ENCODE measurements at regions not wholly inside any gene's neighbourhood (a gene's known extent, or its start where the extent isn't known, plus 50 kb on each side); places are given as distances from the start of the nearest gene placed in this dataset.

DNA sequence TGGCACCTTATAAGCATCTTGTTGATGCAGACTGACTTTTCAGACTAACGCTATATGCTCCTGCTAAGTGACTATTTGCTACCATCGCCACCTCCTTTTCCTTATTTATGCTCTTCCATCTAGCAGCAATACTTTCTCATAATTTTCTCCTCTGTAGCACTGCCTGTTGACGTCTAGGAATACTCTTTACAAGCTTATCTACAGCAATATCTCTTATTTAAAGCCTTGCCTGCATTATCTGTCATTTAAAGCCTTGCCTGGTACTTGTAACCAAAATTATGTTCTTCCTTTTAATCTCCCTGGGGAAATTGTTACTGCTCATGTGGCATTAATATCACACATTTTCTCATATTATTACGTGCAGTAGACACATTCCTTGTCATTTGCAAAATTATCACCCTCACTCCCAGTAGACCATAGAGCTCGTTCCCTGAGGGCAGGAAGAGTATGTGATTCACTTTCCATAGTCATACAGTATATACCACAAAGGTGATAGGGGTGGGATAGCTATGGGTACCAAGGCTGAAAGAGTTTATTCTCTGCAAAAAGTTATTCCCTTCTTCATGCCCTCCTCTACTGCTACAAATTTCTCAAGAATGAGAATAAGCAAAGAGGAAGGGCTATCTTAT, 359.7 kb upstream of the PCDH15 start:
- no peak for DNase-seq (ENCODE audit: low spot score)
- intact Hi-C loops (cut with DNase I) = no loop called here

GRCh38 chr10:55158633-55159032, 357.6 kb upstream of the PCDH15 start:
- intact Hi-C loops (cut with DNase I) = no loop called here

GRCh38 chr10:55146032-55146431, 345.0 kb upstream of the PCDH15 start:
- DNase-seq (ENCODE audit: low spot score) = no peak
- intact Hi-C loops (cut with DNase I) = no loop called here

More at GRCh38 chr10:55158633-55159032, 357.6 kb upstream of the PCDH15 start:
- no peak for DNase-seq (ENCODE audit: low spot score)

GRCh38 chr10:55144001-55144400, 343.0 kb upstream of the PCDH15 start:
- intact Hi-C loops (cut with DNase I) = no loop called here
- no peak for DNase-seq (ENCODE audit: low spot score)

DNA sequence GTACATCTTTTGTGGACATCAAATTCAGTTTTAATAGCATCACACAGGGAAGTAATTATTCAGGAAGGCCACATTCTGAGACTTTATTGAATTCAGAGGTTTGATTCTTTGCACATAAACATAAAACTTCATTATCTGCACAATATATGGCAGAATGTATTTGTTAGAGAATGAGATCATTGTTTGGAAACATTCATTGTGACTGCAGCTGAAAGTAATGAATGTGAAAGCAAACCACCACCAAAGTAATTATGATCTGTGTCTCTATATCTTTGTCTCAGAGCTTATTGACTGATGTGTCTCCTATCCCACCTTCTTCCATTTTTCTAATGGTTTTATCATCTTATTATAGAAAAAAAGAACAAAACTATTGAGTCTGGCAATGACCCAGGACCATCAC, 340.9 kb upstream of the PCDH15 start:
- intact Hi-C loops (cut with DNase I) = no loop called here
- DNase-seq (ENCODE audit: low spot score) = no peak

DNA sequence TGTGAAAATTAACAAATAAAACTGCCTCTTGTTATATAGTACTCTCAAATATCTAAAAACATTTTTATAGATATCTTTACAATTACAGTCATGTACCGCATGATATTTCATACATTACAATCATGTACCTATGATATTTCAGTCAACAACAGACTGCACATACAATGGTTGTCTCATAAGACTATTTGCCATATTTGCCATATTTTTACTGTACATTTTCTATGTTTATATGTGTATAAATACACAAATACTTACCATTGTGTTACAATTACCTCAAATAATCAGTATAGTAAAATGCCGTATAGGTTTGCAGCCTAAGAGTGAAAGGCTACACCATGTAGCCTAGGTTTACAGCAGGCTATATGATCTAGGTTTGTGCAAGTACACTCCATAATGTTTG, 336.0 kb upstream of the PCDH15 start:
- no peak for DNase-seq (ENCODE audit: low spot score)
- intact Hi-C loops (cut with DNase I) = no loop called here

GRCh38 chr10:55104738-55105137, 303.7 kb upstream of the PCDH15 start:
- intact Hi-C loops (cut with DNase I) = no loop called here
- no peak for DNase-seq (ENCODE audit: low spot score)

- intact Hi-C loops (cut with DNase I) = no loop called here
- no peak for DNase-seq (ENCODE audit: low spot score)
These were observed 297.4 kb upstream of the PCDH15 start for GRCh38 chr10:55098452-55098851.

- no peak for DNase-seq (ENCODE audit: low spot score)
- intact Hi-C loops (cut with DNase I) = no loop called here
These were observed 290.8 kb upstream of the PCDH15 start for GRCh38 chr10:55091691-55092328.

GRCh38 chr10:55078121-55078520, 277.1 kb upstream of the PCDH15 start:
- intact Hi-C loops (cut with DNase I) = no loop called here
- no peak for DNase-seq (ENCODE audit: low spot score)

- intact Hi-C loops (cut with DNase I) = no loop called here
- no peak for DNase-seq (ENCODE audit: low spot score)
These were observed 264.2 kb upstream of the PCDH15 start for GRCh38 chr10:55065185-55065584.

GRCh38 chr10:55063811-55064210, 262.8 kb upstream of the PCDH15 start:
- DNase-seq (ENCODE audit: low spot score) = no peak
- intact Hi-C loops (cut with DNase I) = no loop called here

- intact Hi-C loops (cut with DNase I) = no loop called here
- no peak for DNase-seq (ENCODE audit: low spot score)
These were observed 261.3 kb upstream of the PCDH15 start for GRCh38 chr10:55062349-55062748.

- DNase-seq (ENCODE audit: low spot score) = no peak
- intact Hi-C loops (cut with DNase I) = no loop called here
These were observed 257.8 kb upstream of the PCDH15 start for GRCh38 chr10:55058800-55059199.

DNA sequence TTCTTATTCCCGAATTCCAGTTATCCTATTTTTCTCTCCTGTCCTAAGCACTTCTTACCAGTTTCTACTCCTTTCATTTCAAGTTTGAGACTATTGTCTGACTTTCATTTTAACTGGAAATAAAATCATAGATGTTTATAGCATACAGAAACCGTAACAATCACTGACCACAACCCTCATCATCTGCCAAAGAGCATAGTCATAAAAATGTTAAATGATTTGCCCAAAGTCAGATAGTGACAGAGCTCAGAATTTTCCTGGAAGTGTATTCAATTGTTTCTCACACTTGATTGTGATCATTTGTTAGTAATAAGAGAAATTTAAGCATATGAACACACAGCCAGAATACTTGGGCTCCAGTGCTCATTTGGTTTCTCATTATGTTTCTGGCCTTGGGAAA, 250.5 kb upstream of the PCDH15 start:
- intact Hi-C loops (cut with DNase I) = no loop called here
- no peak for DNase-seq (ENCODE audit: low spot score)

DNA sequence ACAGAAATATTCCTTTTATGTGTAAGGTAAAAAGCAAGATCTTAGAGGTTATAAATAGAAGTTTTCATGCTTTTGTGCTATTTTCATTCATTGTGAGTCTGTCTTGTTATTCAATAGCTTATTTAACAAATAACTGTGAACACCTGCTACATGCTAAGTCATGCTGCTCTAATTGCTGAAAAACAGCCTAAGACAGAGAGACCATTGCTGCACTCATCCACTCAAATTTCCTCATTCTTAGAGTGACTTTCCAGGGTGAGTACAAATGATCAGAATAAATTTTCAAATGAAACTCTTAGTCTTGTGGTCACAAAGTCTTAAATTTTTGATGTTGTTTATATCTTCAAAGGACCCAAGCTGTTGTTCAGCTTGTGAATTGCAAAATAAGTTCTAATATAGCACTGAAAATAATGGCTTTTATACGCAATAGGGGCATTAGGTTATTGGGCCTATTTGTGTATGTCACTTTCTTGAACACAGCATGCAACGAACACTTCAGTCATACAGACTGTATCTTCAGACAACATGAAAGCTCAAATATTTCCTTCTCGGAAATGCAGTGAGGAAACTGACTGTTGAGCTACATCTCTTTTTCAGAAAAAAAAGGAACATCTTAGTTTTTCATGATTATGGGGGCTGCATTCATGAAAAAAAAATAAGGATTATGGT, 247.9 kb upstream of the PCDH15 start:
- intact Hi-C loops (cut with DNase I) = no loop called here
- DNase-seq (ENCODE audit: low spot score) = no peak

GRCh38 chr10:55043540-55043939, 242.5 kb upstream of the PCDH15 start:
- intact Hi-C loops (cut with DNase I) = no loop called here
- DNase-seq (ENCODE audit: low spot score) = no peak

DNA sequence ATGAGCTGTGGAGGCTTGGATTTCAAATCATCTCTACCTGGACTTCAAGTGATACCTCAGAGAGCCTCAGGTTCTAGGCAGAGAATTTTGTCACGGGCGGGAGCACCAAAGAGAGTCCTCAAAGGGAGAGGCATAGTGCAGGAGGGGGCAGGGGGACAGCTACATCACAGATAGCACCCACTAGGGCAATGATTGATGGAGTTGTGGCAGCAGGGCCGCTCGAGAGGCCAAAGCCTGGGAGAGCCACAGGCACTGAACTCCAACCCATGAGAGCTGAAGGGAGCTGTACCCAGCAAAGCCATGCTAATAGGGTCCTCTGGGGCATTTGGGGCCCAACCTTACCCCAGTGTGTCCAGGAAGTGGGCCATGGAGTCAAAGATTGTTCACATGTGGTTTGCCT, 232.0 kb upstream of the PCDH15 start:
- intact Hi-C loops (cut with DNase I) = no loop called here

DNA sequence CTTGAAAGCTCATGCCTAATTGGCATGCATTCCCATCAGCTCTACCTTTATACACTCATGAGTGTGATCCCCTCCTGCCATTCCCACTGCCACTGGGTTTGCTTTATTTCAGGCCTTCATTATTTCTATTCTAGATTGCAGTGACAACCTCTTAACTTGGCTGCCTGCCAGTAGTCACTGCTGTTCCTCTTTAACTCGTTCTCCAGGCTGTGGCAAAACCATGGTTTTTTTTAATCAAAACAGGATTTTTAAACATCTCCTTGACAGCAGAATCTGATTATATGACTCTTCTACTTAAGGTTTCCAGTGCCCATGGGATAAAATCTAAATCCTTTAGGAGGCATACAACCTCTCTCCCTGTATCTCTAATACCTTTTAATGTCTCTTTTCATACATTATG, 223.7 kb upstream of the PCDH15 start:
- intact Hi-C loops (cut with DNase I) = no loop called here
- no peak for DNase-seq (ENCODE audit: low spot score)

More for the DNA sequence above, 232.0 kb upstream of the PCDH15 start:
- DNase-seq (ENCODE audit: low spot score) = peak; percentile 52

DNA sequence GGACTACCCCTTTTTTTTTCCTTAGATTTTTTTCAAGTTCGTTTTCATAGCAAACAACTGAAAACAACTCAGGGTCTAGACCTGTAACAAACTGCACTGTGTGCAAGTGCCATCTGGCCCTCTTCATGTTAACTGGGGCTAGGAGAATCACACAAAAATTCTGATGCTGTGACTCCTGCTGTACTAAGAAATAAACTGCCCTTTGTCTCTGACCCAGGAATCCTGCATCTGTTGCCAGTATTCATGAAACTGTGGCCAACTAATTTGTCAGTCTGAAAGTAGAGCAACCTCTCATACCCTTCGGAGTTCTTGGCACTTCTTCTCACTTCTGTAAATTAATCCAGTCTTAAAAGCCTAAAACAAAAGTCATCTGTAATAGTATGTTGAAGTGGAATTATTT, 218.4 kb upstream of the PCDH15 start:
- no peak for DNase-seq (ENCODE audit: low spot score)
- intact Hi-C loops (cut with DNase I) = no loop called here

DNA sequence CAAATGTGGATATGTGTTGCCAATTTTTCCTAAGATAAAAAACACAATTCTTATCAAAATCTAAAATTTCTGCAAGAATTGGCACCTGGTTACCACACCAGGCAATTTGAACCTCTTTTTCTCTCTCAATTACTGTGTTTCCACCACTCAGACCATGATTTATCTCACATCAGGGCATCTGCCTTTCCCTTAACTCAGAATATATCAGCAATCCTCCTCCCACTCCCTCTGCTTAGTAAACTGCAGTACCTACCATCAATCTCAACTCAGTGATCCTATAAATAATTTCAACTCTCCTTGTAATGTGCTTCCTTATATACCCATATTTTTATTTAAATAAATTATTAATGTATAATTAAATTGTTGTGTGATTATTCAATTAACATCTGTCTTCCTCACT, 212.3 kb upstream of the PCDH15 start:
- DNase-seq (ENCODE audit: low spot score) = no peak
- intact Hi-C loops (cut with DNase I) = no loop called here

Measured in posterior vena cava (tissue), 2 donors.